NCI-H2196 (cell line): ENCODE measurements at regions not wholly inside any gene's neighbourhood (a gene's known extent, or its start where the extent isn't known, plus 50 kb on each side); places are given as distances from the start of the nearest gene placed in this dataset.
"Not testable (repeated sequence)": the region's sequence is repeated elsewhere in the genome, so short reads cannot be mapped to it uniquely, and the experiment has no call there.

Source experiments
- DNase-seq: peaks from one replicate; lab custom pipeline; 2025; ENCODE audit not compliant: unreplicated experiment; lab: John Stamatoyannopoulos, UW

GRCh38 chr14:34381304-34381703 lies 80.7 kb downstream of the SPTSSA start:
- DNase-seq, result not testable (repeated sequence)

GRCh38 chr14:34380471-34380845 lies 81.6 kb downstream of the SPTSSA start:
- no peak for DNase-seq

GRCh38 chr14:34379816-34380470 lies 82.1 kb downstream of the SPTSSA start:
- no peak for DNase-seq

- DNase-seq, result no peak
Measured at GRCh38 chr14:34376649-34377267, 85.3 kb downstream of the SPTSSA start.

- no peak for DNase-seq
Measured at GRCh38 chr14:34374998-34375740, 86.9 kb downstream of the SPTSSA start.

- DNase-seq, result no peak
Measured at GRCh38 chr14:34373191-34373590, 88.8 kb downstream of the SPTSSA start.

GRCh38 chr14:34372786-34373185 lies 89.3 kb downstream of the SPTSSA start:
- DNase-seq, result no peak

- no peak for DNase-seq
Measured at GRCh38 chr14:34369648-34370030, 92.4 kb downstream of the SPTSSA start.

GRCh38 chr14:34368971-34369647 lies 92.9 kb downstream of the SPTSSA start:
- peak; percentile 31 for DNase-seq

- no peak for DNase-seq
Measured at GRCh38 chr14:34368115-34368970, 93.7 kb downstream of the SPTSSA start.

GRCh38 chr14:34365309-34365915 lies 96.6 kb downstream of the SPTSSA start:
- DNase-seq, result no peak

GRCh38 chr14:34364201-34364600 lies 97.8 kb downstream of the SPTSSA start:
- no peak for DNase-seq

GRCh38 chr14:34363733-34364134 lies 98.3 kb downstream of the SPTSSA start:
- DNase-seq, result no peak

- no peak for DNase-seq
Measured at GRCh38 chr14:34362641-34363251, 99.3 kb downstream of the SPTSSA start.

- no peak for DNase-seq
Measured at GRCh38 chr14:34361504-34362011, 100.5 kb downstream of the SPTSSA start.

GRCh38 chr14:34359420-34360117 lies 102.5 kb downstream of the SPTSSA start:
- no peak for DNase-seq

GRCh38 chr14:34356264-34356654 lies 105.8 kb downstream of the SPTSSA start:
- no peak for DNase-seq

- DNase-seq, result no peak
Measured at GRCh38 chr14:34355584-34356263, 106.3 kb downstream of the SPTSSA start.

GRCh38 chr14:34354556-34354955 lies 107.5 kb downstream of the SPTSSA start:
- DNase-seq, result no peak
